Body of pancreas (tissue), 4 donors: ENCODE measurements at regions not wholly inside any gene's neighbourhood (a gene's known extent, or its start where the extent isn't known, plus 50 kb on each side); places are given as distances from the start of the nearest gene placed in this dataset.

Source experiments
- CTCF ChIP-seq, 7 experiments: fragments of 450-650 bp in 4 of 7; fragments of 200-600 bp in 3 of 7; sonication (generic) in 3 of 7; IDR thresholded peaks; one replicate each; pipeline ENCODE4 v1.5.1; 2016 to 2019; ENCODE audit warnings: antibody characterized with exemption in 7 of 7
- POLR2A ChIP-seq, 3 donors: fragments of 450-650 bp; IDR thresholded peaks; one replicate each; pipeline ENCODE4 v1.6.1; 2016; ENCODE audit warnings: antibody characterized with exemption in 3 of 3, mild to moderate bottlenecking in 2 of 3

GRCh38 chr4:101528526-101528925, 181.2 kb upstream of the PPP3CA start:
- no peak for TF ChIP-seq CTCF (IDR thresholded peaks at IDR 0.05)
- no peak for TF ChIP-seq POLR2A (IDR thresholded peaks at IDR 0.05)
